GM20000 (cell line): ENCODE measurements at regions not wholly inside any gene's neighbourhood (a gene's known extent, or its start where the extent isn't known, plus 50 kb on each side); places are given as distances from the start of the nearest gene placed in this dataset.

Experiments
- DNase-seq: peaks from one replicate; pipeline ENCODE4 v3.0.0; 2012; ENCODE audit warnings: low spot score
- CTCF ChIP-seq: IDR thresholded peaks from 2 replicates; pipeline ENCODE4 v1.5.1; 2012; ENCODE audit warnings: mild to moderate bottlenecking, control low read depth; ENCODE audit errors: extremely low read depth, missing control alignments

DNA sequence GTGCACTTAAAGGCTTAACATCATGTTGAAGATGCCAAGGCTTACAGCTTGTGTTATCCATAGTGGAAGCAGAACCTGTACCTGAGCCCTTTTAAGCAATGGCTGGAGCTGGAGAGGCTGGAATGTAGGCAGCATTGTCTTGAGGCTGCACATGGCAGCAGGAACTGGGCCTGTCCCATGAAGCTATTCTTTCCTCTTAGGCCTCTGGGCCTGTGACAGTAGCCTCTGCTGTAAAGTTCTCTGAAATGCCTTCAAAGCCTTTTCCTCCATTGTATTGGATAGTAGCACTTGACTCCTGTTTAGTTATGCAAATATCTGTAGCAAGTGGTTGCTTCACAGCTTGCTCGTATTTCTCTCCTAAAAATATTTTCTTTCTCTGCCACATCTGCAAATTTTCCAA, 127.4 kb upstream of the ANO5 start:
- no peak for TF ChIP-seq CTCF
- no peak for DNase-seq

GRCh38 chr11:22069844-22070243, 123.0 kb upstream of the ANO5 start:
- DNase-seq, result no peak
- no peak for TF ChIP-seq CTCF

- DNase-seq, result no peak
- TF ChIP-seq CTCF, result no peak
These were observed 116.5 kb upstream of the ANO5 start for GRCh38 chr11:22076271-22076930.

- no peak for TF ChIP-seq CTCF
- DNase-seq, result no peak
These were observed 114.8 kb upstream of the ANO5 start for GRCh38 chr11:22078063-22078462.

GRCh38 chr11:22079133-22079872, 113.6 kb upstream of the ANO5 start:
- no peak for DNase-seq
- no peak for TF ChIP-seq CTCF

DNA sequence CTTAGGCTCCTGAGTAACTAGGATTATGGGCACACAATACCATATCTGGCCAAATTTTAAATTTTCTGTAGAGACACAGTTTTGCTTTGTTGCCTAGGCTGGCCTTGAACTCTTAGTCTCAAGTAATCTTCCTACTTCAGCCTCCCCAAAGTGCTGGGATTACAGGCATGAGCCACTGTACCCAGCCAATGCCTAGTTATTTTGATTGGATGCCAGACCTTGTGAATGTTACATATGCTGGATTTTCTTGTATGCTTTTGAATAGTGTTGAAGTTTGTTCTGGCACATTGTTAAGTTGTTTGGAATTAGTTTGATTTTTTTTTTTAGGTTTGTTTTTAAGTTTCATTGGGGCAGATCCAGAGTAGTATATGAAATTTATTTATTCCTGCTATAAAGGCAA, 110.7 kb upstream of the ANO5 start:
- no peak for TF ChIP-seq CTCF

GRCh38 chr11:22082788-22083187, 110.1 kb upstream of the ANO5 start:
- TF ChIP-seq CTCF, result no peak
- no peak for DNase-seq

More for the DNA sequence above, 110.7 kb upstream of the ANO5 start:
- DNase-seq, result no peak
